ENCODE measurements at regions not wholly inside any gene's neighbourhood (a gene's known extent, or its start where the extent isn't known, plus 50 kb on each side); places are given as distances from the start of the nearest gene placed in this dataset.
A peak's percentile ranks its signal among the peaks of the same experiment; 100 is the strongest.

- DNase-seq (ENCODE audit: low read depth) (peak; percentile 85), FAIRE-seq (no peak)
- H3K4me2 ChIP-seq (ENCODE audit: low read length), result no peak overlapping the region
- H3K79me2 ChIP-seq (ENCODE audit: insufficient read depth, low read length), result no peaks in the 10 kb centered on the region
- no peaks in the 10 kb centered on the region for H3K9me3 ChIP-seq (ENCODE audit: insufficient read depth, low read depth, low read length)
- Mint-ChIP-seq H3K27me3 (ENCODE audit: low read depth, unreplicated experiment) (peaks cover 4% of the 10 kb centered on the region), H3K36me3 (ENCODE audit: low read depth, unreplicated experiment) (peaks cover 5% of the 10 kb centered on the region), H3K4me1 (ENCODE audit: low read depth, unreplicated experiment) (peaks cover 15% of the 10 kb centered on the region), H3K27ac (ENCODE audit: unreplicated experiment) (no peak overlapping the region), H3K9me3 (ENCODE audit: unreplicated experiment) (peaks cover 24% of the 10 kb centered on the region), H3K4me3 (ENCODE audit: unreplicated experiment) (no peak overlapping the region)
- peaks cover 3% of the 10 kb centered on the region for H3K4me1 ChIP-seq (ENCODE audit: insufficient read depth, low read length)
- H2AFZ ChIP-seq (ENCODE audit: low read depth, low read length), result peak overlapping the region; percentile 31
- H3K4me3 ChIP-seq (ENCODE audit: insufficient read depth, low read depth, low read length), result no peak overlapping the region
- no peaks in the 10 kb centered on the region for H3K36me3 ChIP-seq (ENCODE audit: insufficient read depth, low read length)
- TF ChIP-seq, protein P1, sequence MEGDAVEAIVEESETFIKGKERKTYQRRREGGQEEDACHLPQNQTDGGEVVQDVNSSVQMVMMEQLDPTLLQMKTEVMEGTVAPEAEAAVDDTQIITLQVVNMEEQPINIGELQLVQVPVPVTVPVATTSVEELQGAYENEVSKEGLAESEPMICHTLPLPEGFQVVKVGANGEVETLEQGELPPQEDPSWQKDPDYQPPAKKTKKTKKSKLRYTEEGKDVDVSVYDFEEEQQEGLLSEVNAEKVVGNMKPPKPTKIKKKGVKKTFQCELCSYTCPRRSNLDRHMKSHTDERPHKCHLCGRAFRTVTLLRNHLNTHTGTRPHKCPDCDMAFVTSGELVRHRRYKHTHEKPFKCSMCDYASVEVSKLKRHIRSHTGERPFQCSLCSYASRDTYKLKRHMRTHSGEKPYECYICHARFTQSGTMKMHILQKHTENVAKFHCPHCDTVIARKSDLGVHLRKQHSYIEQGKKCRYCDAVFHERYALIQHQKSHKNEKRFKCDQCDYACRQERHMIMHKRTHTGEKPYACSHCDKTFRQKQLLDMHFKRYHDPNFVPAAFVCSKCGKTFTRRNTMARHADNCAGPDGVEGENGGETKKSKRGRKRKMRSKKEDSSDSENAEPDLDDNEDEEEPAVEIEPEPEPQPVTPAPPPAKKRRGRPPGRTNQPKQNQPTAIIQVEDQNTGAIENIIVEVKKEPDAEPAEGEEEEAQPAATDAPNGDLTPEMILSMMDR (IDR thresholded peaks at IDR 0.05; ENCODE audit: insufficient read depth, low read depth, low read length), result no peak
- TF ChIP-seq EZH2 (IDR thresholded peaks at IDR 0.05; ENCODE audit: insufficient read depth, low read length), result no peak
- H3K27me3 ChIP-seq (ENCODE audit: insufficient read depth, low read length), result no peaks in the 10 kb centered on the region
- no peak overlapping the region for H3K9ac ChIP-seq (ENCODE audit: low read length)
- H3K27ac ChIP-seq (ENCODE audit: low read depth, low read length), result no peak overlapping the region
- no peaks in the 10 kb centered on the region for H4K20me1 ChIP-seq (ENCODE audit: insufficient read depth, low read length)
Observed at GRCh38 chr14:55807053-55807880, 227.3 kb downstream of the KTN1 start.

GRCh38 chr14:55807881-55808379 is 227.9 kb downstream of the KTN1 start:
- no peaks in the 10 kb centered on the region for H3K79me2 ChIP-seq (ENCODE audit: insufficient read depth, low read length)
- no peak overlapping the region for H3K4me2 ChIP-seq (ENCODE audit: low read length)
- TF ChIP-seq EZH2 (IDR thresholded peaks at IDR 0.05; ENCODE audit: insufficient read depth, low read length), result no peak
- TF ChIP-seq, protein P1 (IDR thresholded peaks at IDR 0.05; ENCODE audit: insufficient read depth, low read depth, low read length), result no peak
- H3K27me3 ChIP-seq (ENCODE audit: insufficient read depth, low read length), result no peaks in the 10 kb centered on the region
- FAIRE-seq (no peak), DNase-seq (ENCODE audit: low read depth) (no peak)
- H3K9me3 Mint-ChIP-seq (ENCODE audit: unreplicated experiment), result peaks cover 26% of the 10 kb centered on the region
- no peak overlapping the region for H3K4me3 Mint-ChIP-seq (ENCODE audit: unreplicated experiment)
- no peaks in the 10 kb centered on the region for H4K20me1 ChIP-seq (ENCODE audit: insufficient read depth, low read length)
- no peak overlapping the region for H2AFZ ChIP-seq (ENCODE audit: low read depth, low read length)
- H3K9me3 ChIP-seq (ENCODE audit: insufficient read depth, low read depth, low read length), result no peaks in the 10 kb centered on the region
- H3K4me1 Mint-ChIP-seq (ENCODE audit: low read depth, unreplicated experiment), result peaks cover 15% of the 10 kb centered on the region
- peaks cover 3% of the 10 kb centered on the region for H3K4me1 ChIP-seq (ENCODE audit: insufficient read depth, low read length)
- no peak overlapping the region for H3K9ac ChIP-seq (ENCODE audit: low read length)
- no peak overlapping the region for H3K4me3 ChIP-seq (ENCODE audit: insufficient read depth, low read depth, low read length)
- H3K27ac ChIP-seq (ENCODE audit: low read depth, low read length), result no peak overlapping the region
- peaks cover 4% of the 10 kb centered on the region for H3K27me3 Mint-ChIP-seq (ENCODE audit: low read depth, unreplicated experiment)
- peaks cover 5% of the 10 kb centered on the region for H3K36me3 Mint-ChIP-seq (ENCODE audit: low read depth, unreplicated experiment)
- no peaks in the 10 kb centered on the region for H3K36me3 ChIP-seq (ENCODE audit: insufficient read depth, low read length)
- no peak overlapping the region for H3K27ac Mint-ChIP-seq (ENCODE audit: unreplicated experiment)

DNA sequence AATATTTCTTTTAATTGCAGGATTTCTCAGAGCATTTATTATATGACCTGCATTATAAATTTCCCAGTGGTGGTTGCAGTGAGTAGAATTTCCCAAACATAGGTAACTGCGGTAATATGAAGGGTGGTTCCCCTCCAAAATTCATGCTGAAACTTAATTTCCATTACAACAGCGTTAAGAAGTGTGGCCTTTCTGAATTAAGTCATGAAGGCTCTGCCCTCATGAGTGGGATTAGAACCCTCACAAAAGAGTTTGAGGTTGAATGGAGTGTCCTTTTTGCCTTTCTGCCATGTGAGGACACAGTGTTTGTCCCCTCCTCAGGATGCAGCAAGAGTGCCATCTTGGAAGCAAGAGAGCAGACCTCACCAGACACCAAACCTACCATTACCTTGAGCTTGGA is 233.6 kb downstream of the KTN1 start:
- no peaks in the 10 kb centered on the region for H3K36me3 Mint-ChIP-seq (ENCODE audit: low read depth, unreplicated experiment)
- Histone ChIP-seq H3K9me3 (ENCODE audit: insufficient read depth, low read depth, low read length) (peaks cover 3% of the 10 kb centered on the region), H4K20me1 (ENCODE audit: insufficient read depth, low read length) (no peaks in the 10 kb centered on the region), H3K4me3 (ENCODE audit: insufficient read depth, low read depth, low read length) (no peak overlapping the region), H3K4me2 (ENCODE audit: low read length) (no peak overlapping the region), H3K27ac (ENCODE audit: low read depth, low read length) (no peak overlapping the region), H3K9ac (ENCODE audit: low read length) (no peak overlapping the region), H3K79me2 (ENCODE audit: insufficient read depth, low read length) (no peaks in the 10 kb centered on the region), H3K27me3 (ENCODE audit: insufficient read depth, low read length) (no peaks in the 10 kb centered on the region), H2AFZ (ENCODE audit: low read depth, low read length) (no peak overlapping the region), H3K36me3 (ENCODE audit: insufficient read depth, low read length) (no peaks in the 10 kb centered on the region), H3K4me1 (ENCODE audit: insufficient read depth, low read length) (no peaks in the 10 kb centered on the region)
- DNase-seq (ENCODE audit: low read depth), result no peak
- no peak for TF ChIP-seq EZH2 (IDR thresholded peaks at IDR 0.05; ENCODE audit: insufficient read depth, low read length)
- TF ChIP-seq, protein P1 (IDR thresholded peaks at IDR 0.05; ENCODE audit: insufficient read depth, low read depth, low read length), result no peak
- peaks cover 13% of the 10 kb centered on the region for H3K4me1 Mint-ChIP-seq (ENCODE audit: low read depth, unreplicated experiment)
- H3K27ac Mint-ChIP-seq (ENCODE audit: unreplicated experiment), result no peak overlapping the region
- peaks cover 2% of the 10 kb centered on the region for H3K27me3 Mint-ChIP-seq (ENCODE audit: low read depth, unreplicated experiment)
- H3K9me3 Mint-ChIP-seq (ENCODE audit: unreplicated experiment), result peaks cover 26% of the 10 kb centered on the region
- no peak overlapping the region for H3K4me3 Mint-ChIP-seq (ENCODE audit: unreplicated experiment)
- no peak for FAIRE-seq
